A549 (cell line): ENCODE measurements at regions not wholly inside any gene's neighbourhood (a gene's known extent, or its start where the extent isn't known, plus 50 kb on each side); places are given as distances from the start of the nearest gene placed in this dataset.

Experiments
- CTCF ChIP-seq: fragments of >200 bp; sonication (Bioruptor Twin); formaldehyde crosslinking; IDR thresholded peaks from 3 replicates; pipeline ENCODE4 v1.5.1; 2016
- E2F6 ChIP-seq: IDR thresholded peaks from 2 replicates; pipeline ENCODE4 v1.6.1; 2012; ENCODE audit warnings: low read depth, borderline replicate concordance
- HDAC2 ChIP-seq: fragments of 200-600 bp; sonication (generic); IDR thresholded peaks from 2 replicates; pipeline ENCODE4 v1.6.1; 2016
- PHF8 ChIP-seq: fragments of 200-600 bp; sonication (generic); IDR thresholded peaks from 2 replicates; pipeline ENCODE4 v1.6.1; 2016; ENCODE audit warnings: low read depth, mild to moderate bottlenecking, antibody characterized with exemption, moderate library complexity, borderline replicate concordance
- TP53 ChIP-seq: fragments of 250-450 bp; sonication (Bioruptor Pico); IDR thresholded peaks from 2 replicates; pipeline ENCODE4 v1.5.0; 2021; ENCODE audit warnings: mild to moderate bottlenecking, moderate library complexity

GRCh38 chr18:2459886-2460285 lies 111.4 kb downstream of the METTL4 start:
- TF ChIP-seq CTCF (no peak), HDAC2 (no peak), E2F6 (no peak), TP53 (CRISPR knock-in tag) (no peak), PHF8 (no peak)
